ENCODE measurements at regions not wholly inside any gene's neighbourhood (a gene's known extent, or its start where the extent isn't known, plus 50 kb on each side); places are given as distances from the start of the nearest gene placed in this dataset.

GRCh38 chr2:217070611-217071010, 210.7 kb upstream of the TNP1 start:
- no peak for DNase-seq

GRCh38 chr2:217070043-217070430, 210.2 kb upstream of the TNP1 start:
- DNase-seq, result no peak

GRCh38 chr2:217069263-217070042, 209.6 kb upstream of the TNP1 start:
- no peak for DNase-seq

GRCh38 chr2:217068677-217069250, 208.9 kb upstream of the TNP1 start:
- DNase-seq, result no peak

GRCh38 chr2:217067787-217068186, 207.9 kb upstream of the TNP1 start:
- no peak for DNase-seq

DNA sequence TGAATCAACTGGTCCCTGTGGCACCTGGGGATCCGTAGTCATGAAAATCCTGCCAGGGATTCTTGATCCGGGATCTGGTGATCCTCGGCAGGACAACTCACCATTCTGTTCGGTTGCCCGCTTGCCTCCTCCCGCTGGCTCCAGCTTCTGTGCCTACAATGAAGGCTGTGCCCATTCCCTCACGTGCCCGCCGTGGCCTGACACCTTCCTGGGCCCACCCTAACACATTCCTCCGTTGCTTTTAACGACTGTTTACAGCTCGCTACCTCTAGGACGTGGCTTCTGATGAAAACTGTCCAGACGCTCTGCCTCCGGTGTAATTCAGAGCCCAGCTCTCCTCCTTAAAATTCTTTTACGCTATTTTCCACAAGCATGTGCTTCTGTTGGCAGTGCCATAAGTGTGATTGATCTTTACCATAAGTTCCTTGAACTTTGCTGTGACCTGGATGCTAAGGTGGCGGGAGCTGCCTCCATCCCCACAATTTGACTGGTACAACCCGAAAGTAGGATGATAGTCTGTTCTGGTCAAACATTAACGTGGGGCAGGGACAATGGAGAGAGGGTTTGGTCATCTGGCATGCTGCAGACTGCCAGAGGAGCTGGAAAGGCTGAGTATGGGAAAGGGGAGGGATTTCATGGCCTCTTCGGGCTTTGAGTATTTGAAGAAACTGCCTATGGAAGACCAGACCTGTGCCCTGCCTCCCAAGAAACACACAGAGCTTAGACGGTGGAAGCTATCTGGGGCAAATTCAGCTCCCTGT, 206.8 kb upstream of the TNP1 start:
- DNase-seq, result peak; percentile 20

GRCh38 chr2:217065695-217066405, 206.0 kb upstream of the TNP1 start:
- no peak for DNase-seq

GRCh38 chr2:217065012-217065290, 205.1 kb upstream of the TNP1 start:
- no peak for DNase-seq

- peak; percentile 79 for DNase-seq
Observed at GRCh38 chr2:217064234-217065011, 204.6 kb upstream of the TNP1 start.

GRCh38 chr2:217063238-217063755, 203.4 kb upstream of the TNP1 start:
- DNase-seq, result no peak

- no peak for DNase-seq
Observed at GRCh38 chr2:217062768-217063167, 202.9 kb upstream of the TNP1 start.

DNA sequence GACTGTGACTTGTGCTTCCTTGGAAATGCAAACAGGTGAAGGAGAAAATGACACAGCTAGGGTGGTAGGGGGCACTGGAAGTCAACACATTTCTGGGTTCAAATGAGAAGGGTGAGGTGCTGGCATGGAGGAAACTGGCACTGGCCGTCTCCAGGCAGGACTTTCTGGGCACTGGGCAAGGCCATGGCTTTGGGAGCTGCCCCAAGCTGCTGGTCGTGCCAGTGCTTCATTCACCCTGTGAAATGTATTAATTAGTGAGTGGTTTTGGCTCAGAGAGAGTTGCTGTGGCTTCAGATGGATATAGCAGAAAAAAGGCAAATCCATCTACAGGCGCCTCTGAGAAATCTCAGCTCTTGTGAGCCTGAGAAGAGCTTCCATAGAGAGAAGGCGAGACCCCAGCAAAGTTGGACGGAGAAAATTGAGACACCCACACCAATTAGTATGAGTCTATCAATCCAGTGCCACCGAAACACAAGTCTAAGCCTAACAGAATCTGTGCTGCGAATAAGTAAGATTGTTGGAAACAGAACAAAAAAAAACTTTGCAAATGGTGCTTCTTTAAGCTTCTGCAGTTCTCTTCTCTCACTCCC, 202.1 kb upstream of the TNP1 start:
- DNase-seq, result no peak

DNA sequence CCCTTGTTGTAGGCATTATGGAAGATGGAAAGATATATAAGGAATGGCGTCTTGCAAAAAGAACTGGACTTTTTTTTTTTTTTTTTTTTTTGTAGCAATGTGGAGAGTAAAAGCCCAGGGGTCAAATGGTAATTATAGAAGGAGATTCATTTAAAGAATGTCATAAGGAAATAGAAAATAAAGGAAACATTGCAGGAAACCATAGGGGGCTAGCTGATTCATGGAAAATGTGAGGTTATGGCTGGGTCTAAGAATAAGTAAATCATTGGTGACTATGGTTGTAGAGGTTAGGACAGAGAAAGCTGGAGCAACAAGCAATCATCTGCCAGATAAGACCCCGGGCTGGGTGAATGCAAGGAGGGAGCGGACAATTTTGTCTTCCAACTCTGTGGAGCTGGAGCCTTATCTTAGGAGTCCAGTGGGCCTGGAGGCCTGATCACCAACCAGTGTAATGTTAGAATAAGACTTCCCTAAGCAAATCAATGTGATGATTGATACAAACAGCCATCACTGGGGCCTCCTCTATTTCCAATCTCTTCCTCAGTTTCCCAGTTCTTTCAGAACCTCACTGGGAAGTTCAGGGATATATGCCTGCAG, 201.2 kb upstream of the TNP1 start:
- DNase-seq, result no peak

DNA sequence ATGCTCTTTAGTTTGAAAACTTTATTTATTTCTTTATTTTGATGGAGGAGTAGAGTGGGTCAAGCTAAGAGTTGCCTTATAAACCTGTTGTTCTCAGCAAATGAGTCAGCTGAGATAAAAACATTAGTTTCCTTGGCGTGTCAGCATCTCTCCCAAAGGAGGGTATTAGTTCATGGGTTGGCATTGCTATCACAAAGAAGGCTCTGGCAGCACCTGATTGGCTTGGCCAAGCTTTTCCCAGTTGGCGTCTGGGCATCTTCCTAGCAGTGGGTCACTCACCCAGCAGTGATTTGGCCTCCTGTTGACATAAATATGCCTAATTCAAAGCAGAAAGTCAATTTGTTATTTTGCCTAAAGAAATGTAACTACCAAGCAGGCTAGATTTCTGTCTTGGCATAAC, 200.7 kb upstream of the TNP1 start:
- DNase-seq, result no peak

DNA sequence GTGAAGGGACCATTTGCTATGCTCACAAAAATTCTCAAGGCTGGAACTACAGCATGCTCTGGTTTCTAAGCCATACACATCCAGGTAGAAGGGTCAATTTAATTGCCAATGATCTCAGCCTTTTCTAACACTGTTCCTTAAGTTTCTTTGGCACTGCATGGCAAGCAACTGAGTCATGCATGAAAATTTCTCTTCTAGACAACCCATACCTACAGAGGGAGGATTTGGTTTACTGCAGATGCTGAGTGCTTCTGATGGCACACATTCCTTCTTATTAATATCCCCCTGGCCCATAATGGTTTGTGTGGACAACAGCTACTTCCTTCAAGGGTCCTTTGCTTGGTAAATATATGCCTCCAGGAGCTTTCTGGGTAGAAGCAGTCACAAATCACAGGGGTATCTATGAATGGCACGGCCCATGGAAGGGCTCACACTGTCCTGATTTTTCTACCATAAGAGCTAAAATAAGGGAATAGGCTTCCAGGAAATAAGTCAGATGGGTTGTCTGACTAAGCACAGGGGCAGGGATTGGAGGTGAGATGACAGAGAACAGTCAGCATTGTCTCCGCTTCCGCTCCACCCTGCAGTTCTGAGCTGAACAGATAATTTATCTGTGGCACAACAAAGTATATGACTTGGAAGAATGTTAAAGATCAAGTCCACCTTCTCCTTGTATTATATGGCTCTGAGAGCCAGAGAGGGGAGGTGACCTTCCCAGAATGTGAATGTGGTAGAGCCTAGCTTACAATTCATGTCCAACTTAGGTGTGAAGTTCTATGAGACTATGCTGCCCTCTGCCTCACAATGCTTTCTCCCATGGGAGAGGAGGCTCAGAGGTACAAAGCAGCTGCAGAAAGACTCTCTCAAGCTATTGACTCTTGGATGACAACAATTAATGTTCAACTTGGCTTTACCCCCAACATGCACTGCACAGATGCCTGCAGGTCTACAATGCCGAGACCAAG, 199.2 kb upstream of the TNP1 start:
- DNase-seq, result no peak

DNA sequence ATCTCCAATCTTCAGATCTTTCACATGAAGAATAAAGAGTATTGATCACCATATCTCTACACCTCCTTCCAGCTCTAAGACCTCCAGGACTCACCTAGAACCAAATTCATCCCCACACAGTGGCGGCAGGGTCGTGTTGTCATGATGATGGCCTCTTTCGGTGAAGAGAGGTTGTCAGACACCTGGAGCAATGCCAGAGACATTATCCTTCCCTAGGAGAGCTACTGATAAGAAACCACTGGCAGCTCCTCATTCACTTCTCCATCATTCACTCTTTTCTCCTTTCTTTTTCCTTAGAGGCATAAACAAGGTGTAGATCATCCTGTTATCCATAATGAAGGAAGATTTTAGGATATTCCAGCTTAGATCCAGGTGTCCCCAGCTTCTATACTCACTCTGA, 197.9 kb upstream of the TNP1 start:
- no peak for DNase-seq

GRCh38 chr2:217055624-217056023, 195.8 kb upstream of the TNP1 start:
- no peak for DNase-seq

GRCh38 chr2:217054791-217055190, 194.9 kb upstream of the TNP1 start:
- peak; percentile 86 for DNase-seq

- DNase-seq, result no peak
Observed at GRCh38 chr2:217052856-217053577, 193.2 kb upstream of the TNP1 start.

DNA sequence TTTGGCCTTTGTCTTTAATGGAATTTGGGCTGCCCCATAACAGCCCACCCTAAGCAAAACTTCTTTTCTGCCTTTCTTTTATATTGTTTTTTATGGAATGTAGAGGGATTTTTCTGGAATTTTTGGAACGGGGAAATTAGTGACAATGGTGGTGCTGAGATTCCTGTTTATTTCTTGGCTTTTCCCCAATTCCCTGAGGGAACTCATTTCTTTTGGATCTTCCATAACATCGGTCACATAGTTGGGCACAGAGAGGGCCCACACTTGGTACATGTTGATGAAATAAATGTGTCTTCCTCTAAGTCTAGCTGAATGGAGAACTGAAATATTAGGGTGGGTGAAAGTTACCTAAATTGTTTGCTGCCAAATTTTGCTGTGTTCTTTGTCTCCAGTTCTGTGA, 191.6 kb upstream of the TNP1 start:
- no peak for DNase-seq
